ENCODE measurements at regions not wholly inside any gene's neighbourhood (a gene's known extent, or its start where the extent isn't known, plus 50 kb on each side); places are given as distances from the start of the nearest gene placed in this dataset.

DNA sequence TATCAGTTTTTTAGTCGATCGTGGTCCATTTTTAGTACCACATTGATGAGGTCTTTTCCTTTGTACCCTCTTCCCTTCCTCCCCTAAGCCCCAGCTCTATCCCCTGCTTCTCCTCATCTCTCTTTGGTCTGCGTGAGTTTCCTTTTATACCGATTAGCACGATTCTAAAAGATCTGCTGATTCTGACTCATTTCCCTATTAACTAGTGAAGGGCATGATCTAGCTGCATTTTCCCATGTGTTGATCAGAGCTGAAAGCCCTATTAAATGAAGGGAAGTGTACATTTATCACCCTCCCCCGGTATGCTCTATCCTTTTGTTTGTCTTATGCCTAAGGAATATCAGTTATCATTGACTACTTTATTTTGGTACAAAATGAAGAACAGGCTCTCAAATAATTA is 181.7 kb upstream of the NPY2R start:
- WGBS, 2 donors (ENCODE audit: low coverage in 1 of 2), result 84 to 89% methylated on average over 5 to 6 of the region's 6 CpGs
- Histone ChIP-seq H3K4me3 (no peak overlapping the region), H3K27ac (no peak overlapping the region), H3K27me3 (no peaks in the 10 kb centered on the region), H3K9me3 (no peaks in the 10 kb centered on the region), H3K4me1 (no peaks in the 10 kb centered on the region), H3K36me3 (no peaks in the 10 kb centered on the region)
- no peak for DNase-seq
- intact Hi-C loops (cut with DNase I; ENCODE audit: low total_unique reads) (no loop called here), in situ Hi-C loops (cut with MboI; ENCODE audit: low pct_ligation_motif_present in 1 of 4, low pct_unique_long_range_greater_than_20kb in 1 of 4, low sequenced_read_pairs in 3 of 4) (no loop called here)
- no peak for TF ChIP-seq POLR2AphosphoS5 (IDR thresholded peaks at IDR 0.05)
- TF ChIP-seq CTCF (IDR thresholded peaks at IDR 0.05), result no peak
- TF ChIP-seq EP300 (IDR thresholded peaks at IDR 0.05; ENCODE audit: low read depth), result no peak
- TF ChIP-seq POLR2A (IDR thresholded peaks at IDR 0.05), result no peak

- Histone ChIP-seq H3K27me3 (no peaks in the 10 kb centered on the region), H3K27ac (no peak overlapping the region), H3K36me3 (no peaks in the 10 kb centered on the region), H3K4me1 (no peaks in the 10 kb centered on the region), H3K9me3 (no peaks in the 10 kb centered on the region), H3K4me3 (no peak overlapping the region)
- in situ Hi-C loops (cut with MboI; ENCODE audit: low pct_ligation_motif_present in 1 of 4, low pct_unique_long_range_greater_than_20kb in 1 of 4, low sequenced_read_pairs in 3 of 4) (no loop called here), intact Hi-C loops (cut with DNase I; ENCODE audit: low total_unique reads) (loop anchor here (10.0 kb wide), 1 partner anchor 748 kb away; no protein-coding TSS in a partner anchor)
- WGBS, 2 donors (ENCODE audit: low coverage in 1 of 2), result 68 to 78% methylated on average over 3 to 5 of the region's 5 CpGs
- DNase-seq, result no peak
- TF ChIP-seq POLR2AphosphoS5 (IDR thresholded peaks at IDR 0.05) (no peak), POLR2A (IDR thresholded peaks at IDR 0.05) (no peak), CTCF (IDR thresholded peaks at IDR 0.05) (no peak), EP300 (IDR thresholded peaks at IDR 0.05; ENCODE audit: low read depth) (no peak)
These were observed 175.8 kb upstream of the NPY2R start for GRCh38 chr4:155032521-155033229.

DNA sequence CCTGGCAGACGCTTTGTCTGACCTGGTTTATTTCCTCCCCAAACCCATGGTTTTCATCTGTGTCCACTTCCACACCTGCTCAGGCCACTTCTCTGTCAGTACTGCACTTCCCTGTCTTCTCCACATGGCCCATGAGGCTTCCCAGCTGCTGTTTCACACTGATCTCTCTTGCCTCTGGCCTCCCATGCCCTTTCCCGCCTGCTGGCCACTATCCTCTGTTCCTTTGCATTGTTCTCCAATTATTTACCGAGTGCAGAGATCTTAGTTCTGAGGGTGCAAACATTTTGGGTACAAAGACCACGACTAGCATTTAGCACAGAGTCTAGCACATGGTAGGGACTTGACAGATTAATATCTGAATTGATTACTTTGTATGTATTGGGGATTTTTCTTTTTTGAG is 174.8 kb upstream of the NPY2R start:
- H3K27me3 ChIP-seq, result no peaks in the 10 kb centered on the region
- H3K36me3 ChIP-seq, result no peaks in the 10 kb centered on the region
- TF ChIP-seq EP300 (IDR thresholded peaks at IDR 0.05; ENCODE audit: low read depth) (no peak), POLR2A (IDR thresholded peaks at IDR 0.05) (no peak), POLR2AphosphoS5 (IDR thresholded peaks at IDR 0.05) (no peak), CTCF (IDR thresholded peaks at IDR 0.05) (no peak)
- no peaks in the 10 kb centered on the region for H3K9me3 ChIP-seq
- no peak for DNase-seq
- 55 to 70% methylated on average over 4 of the region's 4 CpGs for whole genome bisulfite sequencing, 2 donors (ENCODE audit: low coverage in 1 of 2)
- in situ Hi-C loops (cut with MboI; ENCODE audit: low pct_ligation_motif_present in 1 of 4, low pct_unique_long_range_greater_than_20kb in 1 of 4, low sequenced_read_pairs in 3 of 4), result no loop called here
- H3K27ac ChIP-seq, result no peak overlapping the region
- intact Hi-C loops (cut with DNase I; ENCODE audit: low total_unique reads), result loop anchor here (10.0 kb wide), 1 partner anchor 749 kb away; no protein-coding TSS in a partner anchor
- H3K4me1 ChIP-seq, result peaks cover 0 to 8% (median 3%) of the 10 kb centered on the region in 4 donors
- H3K4me3 ChIP-seq, result no peak overlapping the region

GRCh38 chr4:155037031-155037430 is 171.4 kb upstream of the NPY2R start:
- TF ChIP-seq POLR2AphosphoS5 (IDR thresholded peaks at IDR 0.05), result no peak
- no peak for TF ChIP-seq EP300 (IDR thresholded peaks at IDR 0.05; ENCODE audit: low read depth)
- TF ChIP-seq POLR2A (IDR thresholded peaks at IDR 0.05), result no peak
- no peak for TF ChIP-seq CTCF (IDR thresholded peaks at IDR 0.05)
- Histone ChIP-seq H3K4me1 (peaks cover 0 to 27% (median 11%) of the 10 kb centered on the region in 4 donors), H3K4me3 (no peak overlapping the region), H3K27me3 (no peaks in the 10 kb centered on the region), H3K36me3 (no peaks in the 10 kb centered on the region), H3K27ac (no peak overlapping the region), H3K9me3 (no peaks in the 10 kb centered on the region)
- WGBS, 2 donors (ENCODE audit: low coverage in 1 of 2), result 67 to 75% methylated on average over 1 of the region's 1 CpG
- intact Hi-C loops (cut with DNase I; ENCODE audit: low total_unique reads) (loop anchor here (10.0 kb wide), 1 partner anchor 752 kb away; no protein-coding TSS in a partner anchor), in situ Hi-C loops (cut with MboI; ENCODE audit: low pct_ligation_motif_present in 1 of 4, low pct_unique_long_range_greater_than_20kb in 1 of 4, low sequenced_read_pairs in 3 of 4) (no loop called here)
- DNase-seq, result no peak
